Heart left ventricle (tissue), 16 donors: ENCODE measurements at regions not wholly inside any gene's neighbourhood (a gene's known extent, or its start where the extent isn't known, plus 50 kb on each side); places are given as distances from the start of the nearest gene placed in this dataset.
"Not testable (repeated sequence)": the region's sequence is repeated elsewhere in the genome, so short reads cannot be mapped to it uniquely, and the experiment has no call there.

Source experiments
- ATAC-seq, 4 donors: fragments of 200-7000 bp; cut with Tn5 transposase; one replicate each; pipeline ENCODE4 v1.9.1; 2020 to 2022; ENCODE audit warnings: moderate library complexity in 4 of 4, mild to moderate bottlenecking in 3 of 4, moderate number of reproducible peaks in 1 of 4
- DNase-seq, 5 donors: peaks; one replicate each; pipeline ENCODE4 v3.0.0-alpha.2; 2020
- H3K27ac ChIP-seq, 12 donors: fragments of 200-600 bp; sonication (generic) in 4 of 12; one replicate each; pipeline versions ENCODE4 v1.5.0 to v1.8.0; 2016 to 2022; ENCODE audit warnings: mild to moderate bottlenecking in 2 of 12
- H3K27me3 ChIP-seq, 9 donors: fragments of 200-600 bp; sonication (generic) in 2 of 9; one replicate each; pipeline versions ENCODE4 v1.5.1 to v1.8.0; 2016 to 2022; ENCODE audit warnings: mild to moderate bottlenecking in 3 of 9
- H3K36me3 ChIP-seq, 9 donors: fragments of 200-600 bp; sonication (generic) in 2 of 9; one replicate each; pipeline versions ENCODE4 v1.5.0 to v1.8.0; 2018 to 2022; ENCODE audit warnings: mild to moderate bottlenecking in 2 of 9
- H3K4me1 ChIP-seq, 12 donors: fragments of 200-600 bp; sonication (generic) in 4 of 12; one replicate each; pipeline versions ENCODE4 v1.5.0 to v1.8.0; 2016 to 2022; ENCODE audit warnings: mild to moderate bottlenecking in 3 of 12
- H3K4me3 ChIP-seq, 12 donors: fragments of 200-600 bp; sonication (generic) in 4 of 12; one replicate each; pipeline versions ENCODE4 v1.5.0 to v1.8.0; 2017 to 2022; ENCODE audit warnings: mild to moderate bottlenecking in 9 of 12, moderate library complexity in 4 of 12
- H3K9me3 ChIP-seq, 12 donors: fragments of 200-600 bp; sonication (generic) in 4 of 12; one replicate each; pipeline versions ENCODE4 v1.5.0 to v1.8.0; 2016 to 2022; ENCODE audit warnings: mild to moderate bottlenecking in 1 of 12
- WGBS, 4 donors: extraction: QIAGEN DNeasy Blood & Tissue Kit in 2 of 4; methylation state at CpG; one replicate each; pipeline versions ENCODE4 v1.1.5 to v1.1.7; 2013 to 2018; 5-methylcytosine and 5-hydroxymethylcytosine counted together
- intact Hi-C, 10 donors: fragments of 100-400 bp; cut with DNase I; formaldehyde crosslinking; loops; one replicate each; pipeline versions ENCODE4 v1.11.1 to v1.14.2; 2022
- donor health status: ischemic (EF 13 %, LVEDD 7.1; RV severe dilation, severe dysfunction).
- donor health status: healthy with polysubstance abuse.
- donor health status: DM: no; HTN: yes; CAD: no.
- donor health status: DM: no; HTN: no; CAD: no.
- donor health status: ischemic (EF 25% LVEDD 6.9; RV normal size, moderate dysfunction).
- donor health status: ischemic (EF 25% LVEDD 5.7; RV mildly dilated, moderate dysfunction).
- donor health status: healthy.
- donor health status: DM: yes; HTN: yes; CAD: no.
- donor health status: ischemic (EF 35%, LVEDD 5.7; RV mildly dilated, moderate dysfunction).
- donor health status: nonischemic (EF 11% LVEDD 7.7; RV severe dilation, severe dysfunction).
- donor health status: DM: yes; HTN: yes; CAD: no.
- donor health status: PGD.
- donor health status: ischemic (EF 29% LVEDD 5.4; RV normal size, mild dysfunction).
- donor health status: nonischemic (EF 23%, LVEDD 6.1; RV moderate dilation, normal function).

GRCh38 chr9:66803619-66804018, 96.9 kb upstream of the ZNF658 start:
- WGBS, 4 donors: 25 to 56% (median 45%) methylated on average over 1 of the region's 1 CpG
- ATAC-seq, DNase-seq, H3K9me3 ChIP-seq, H3K27ac ChIP-seq, intact Hi-C loops, H3K36me3 ChIP-seq, H3K4me1 ChIP-seq, H3K4me3 ChIP-seq, H3K27me3 ChIP-seq: not testable (repeated sequence)

GRCh38 chr9:66810247-66810646, 90.3 kb upstream of the ZNF658 start:
- ATAC-seq, H3K27me3 ChIP-seq, H3K27ac ChIP-seq, intact Hi-C loops, H3K4me3 ChIP-seq, H3K36me3 ChIP-seq, H3K4me1 ChIP-seq, DNase-seq, H3K9me3 ChIP-seq: not testable (repeated sequence)

- ATAC-seq, H3K36me3 ChIP-seq, H3K27me3 ChIP-seq, DNase-seq, H3K4me3 ChIP-seq, H3K27ac ChIP-seq, H3K4me1 ChIP-seq, H3K9me3 ChIP-seq, intact Hi-C loops: not testable (repeated sequence)
- 29% methylated on average over 1 of the region's 1 CpG; no CpG with 5 or more reads in 3 of the 4 donors for whole genome bisulfite sequencing, 4 donors
Measured at GRCh38 chr9:66812367-66812766, 88.2 kb upstream of the ZNF658 start.

GRCh38 chr9:66812967-66813366, 87.6 kb upstream of the ZNF658 start:
- WGBS, 4 donors: 38 to 78% (median 71%) methylated on average over 1 to 2 of the region's 2 CpGs
- H3K4me3 ChIP-seq, H3K27me3 ChIP-seq, DNase-seq, H3K27ac ChIP-seq, intact Hi-C loops, ATAC-seq, H3K9me3 ChIP-seq, H3K4me1 ChIP-seq, H3K36me3 ChIP-seq: not testable (repeated sequence)

DNA sequence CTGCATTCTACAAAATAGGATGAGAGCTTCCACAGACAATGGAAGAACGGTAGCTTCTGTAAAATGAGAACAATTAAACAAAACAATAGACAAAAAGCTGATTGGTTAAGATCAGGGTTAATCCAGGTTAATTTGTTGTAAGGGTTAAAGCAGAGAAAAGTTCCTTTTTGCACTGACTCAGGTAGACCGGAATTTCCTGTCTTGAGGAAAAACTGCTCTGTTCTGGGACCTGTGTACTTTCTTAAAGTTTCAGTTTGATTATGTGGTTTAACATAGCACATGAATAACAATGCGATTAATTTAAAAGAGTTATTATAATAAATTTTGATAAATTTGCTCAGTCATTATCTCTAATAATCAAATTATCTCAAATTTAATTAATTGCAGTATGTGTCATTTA, 86.5 kb upstream of the ZNF658 start:
- intact Hi-C loops, DNase-seq, H3K27me3 ChIP-seq, H3K4me3 ChIP-seq, H3K36me3 ChIP-seq, H3K4me1 ChIP-seq, H3K27ac ChIP-seq, ATAC-seq, H3K9me3 ChIP-seq: not testable (repeated sequence)
- WGBS, 4 donors: 61 to 76% (median 62%) methylated on average over 2 to 3 of the region's 3 CpGs

DNA sequence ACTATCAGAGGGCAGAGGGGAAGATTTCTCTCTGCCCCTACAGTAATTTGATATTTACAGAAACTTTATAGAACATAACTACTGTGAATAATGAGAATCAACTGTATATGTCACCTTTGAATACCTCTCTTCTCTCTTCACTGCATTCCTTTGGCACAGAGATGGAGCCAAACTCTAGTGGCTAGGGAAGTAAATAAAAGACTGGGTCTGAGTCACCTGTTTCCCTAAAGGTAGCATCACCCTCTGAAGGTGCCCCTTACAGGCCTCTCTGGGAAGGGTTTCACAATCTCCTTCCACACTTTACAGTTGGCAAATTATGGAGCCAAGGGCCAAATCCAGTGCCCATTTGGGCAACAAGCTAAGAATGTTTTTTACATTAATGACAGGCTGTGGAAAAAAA, 81.0 kb upstream of the ZNF658 start:
- H3K9me3 ChIP-seq, H3K4me3 ChIP-seq, DNase-seq, H3K36me3 ChIP-seq, H3K4me1 ChIP-seq, H3K27ac ChIP-seq, H3K27me3 ChIP-seq, intact Hi-C loops, ATAC-seq: not testable (repeated sequence)

GRCh38 chr9:66820014-66820660, 80.4 kb upstream of the ZNF658 start:
- H3K4me1 ChIP-seq, H3K27me3 ChIP-seq, DNase-seq, H3K9me3 ChIP-seq, H3K27ac ChIP-seq, ATAC-seq, H3K4me3 ChIP-seq, H3K36me3 ChIP-seq, intact Hi-C loops: not testable (repeated sequence)
- 77 to 91% (median 80%) methylated on average over 3 of the region's 5 CpGs for WGBS, 4 donors

GRCh38 chr9:66824169-66824568, 76.4 kb upstream of the ZNF658 start:
- H3K4me1 ChIP-seq, H3K4me3 ChIP-seq, ATAC-seq, H3K27me3 ChIP-seq, H3K9me3 ChIP-seq, H3K27ac ChIP-seq, H3K36me3 ChIP-seq, DNase-seq, intact Hi-C loops: not testable (repeated sequence)
- WGBS, 4 donors: 87 to 90% (median 89%) methylated on average over 6 of the region's 6 CpGs

- H3K4me1 ChIP-seq, H3K36me3 ChIP-seq, H3K27me3 ChIP-seq, DNase-seq, intact Hi-C loops, ATAC-seq, H3K9me3 ChIP-seq, H3K4me3 ChIP-seq, H3K27ac ChIP-seq: not testable (repeated sequence)
- WGBS, 4 donors: 85 to 97% (median 86%) methylated on average over 6 to 13 of the region's 13 CpGs
Measured at GRCh38 chr9:66829853-66830252, 70.7 kb upstream of the ZNF658 start.

- intact Hi-C loops, H3K27ac ChIP-seq, H3K36me3 ChIP-seq, H3K4me3 ChIP-seq, H3K9me3 ChIP-seq, DNase-seq, H3K27me3 ChIP-seq, H3K4me1 ChIP-seq: not testable (repeated sequence)
- 83 to 95% (median 86%) methylated on average over 10 to 17 of the region's 34 CpGs for WGBS, 4 donors
- peak in 1 of 4 donors; percentile 18 for ATAC-seq
Measured at GRCh38 chr9:66830777-66831497, 69.6 kb upstream of the ZNF658 start.

DNA sequence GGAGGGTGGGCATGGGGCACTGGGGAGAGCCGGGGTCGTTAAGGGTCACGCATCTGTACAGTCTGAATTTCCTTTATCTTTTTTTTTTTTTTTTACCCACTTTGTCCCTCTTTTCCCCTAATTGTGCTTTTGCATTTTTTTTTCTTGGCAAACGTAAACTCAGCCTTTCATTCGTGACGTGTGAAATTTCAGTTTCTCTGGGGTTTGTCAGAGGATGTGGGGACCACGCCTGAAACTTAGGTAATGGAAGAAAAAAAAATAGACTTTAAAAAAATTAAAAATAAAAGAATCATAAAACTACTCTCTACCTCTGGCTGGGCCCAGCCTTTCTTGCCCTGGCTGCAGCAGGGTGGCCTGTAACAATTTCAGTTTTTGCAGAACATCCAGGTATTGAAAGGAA, 68.3 kb upstream of the ZNF658 start:
- intact Hi-C loops: not testable (repeated sequence)

More for the DNA sequence above, 68.3 kb upstream of the ZNF658 start:
- not testable (repeated sequence) for H3K27me3 ChIP-seq, DNase-seq, H3K4me1 ChIP-seq, H3K36me3 ChIP-seq, H3K4me3 ChIP-seq, H3K9me3 ChIP-seq, ATAC-seq, H3K27ac ChIP-seq
- WGBS, 4 donors: 71 to 87% (median 80%) methylated on average over 5 to 7 of the region's 7 CpGs
